DOHH2 (cell line): ENCODE measurements at regions not wholly inside any gene's neighbourhood (a gene's known extent, or its start where the extent isn't known, plus 50 kb on each side); places are given as distances from the start of the nearest gene placed in this dataset.
"Not testable (repeated sequence)": the region's sequence is repeated elsewhere in the genome, so short reads cannot be mapped to it uniquely, and the experiment has no call there.

ENCODE experiments used
- H3F3A ChIP-seq: fragments of 200-600 bp; sonication (generic), shearing (Covaris generic); 2 replicates; pipeline ENCODE4 v1.6.0; 2016; ENCODE audit warnings: antibody characterized with exemption, mild to moderate bottlenecking; ENCODE audit not compliant: control insufficient read depth, insufficient read depth
- H3K27ac ChIP-seq: fragments of 200-600 bp; sonication (generic); 2 replicates; pipeline ENCODE4 v1.5.1; 2014; ENCODE audit warnings: low read depth, mild to moderate bottlenecking, low read length, moderate library complexity
- H3K27me3 ChIP-seq: fragments of 200-600 bp; sonication (generic); 2 replicates; pipeline ENCODE4 v1.6.1; 2014; ENCODE audit warnings: mild to moderate bottlenecking, low read length, mixed read lengths; ENCODE audit not compliant: control insufficient read depth
- H3K36me3 ChIP-seq: fragments of 200-600 bp; sonication (generic); 2 replicates; pipeline ENCODE4 v1.6.1; 2014; ENCODE audit warnings: mild to moderate bottlenecking, low read length, moderate library complexity, mixed read lengths; ENCODE audit not compliant: control insufficient read depth
- H3K4me1 ChIP-seq: fragments of 200-600 bp; sonication (generic); 2 replicates; pipeline ENCODE4 v1.6.1; 2014; ENCODE audit warnings: mild to moderate bottlenecking, low read length, mixed read lengths; ENCODE audit not compliant: control insufficient read depth
- H3K4me2 ChIP-seq: fragments of 200-600 bp; sonication (generic); 2 replicates; pipeline ENCODE4 v1.6.0; 2014; ENCODE audit warnings: mild to moderate bottlenecking, low read length, moderate library complexity
- H3K4me3 ChIP-seq: fragments of 200-600 bp; sonication (generic); 2 replicates; pipeline ENCODE4 v1.5.1; 2014; ENCODE audit warnings: mild to moderate bottlenecking, low read length, mixed read lengths
- H3K79me2 ChIP-seq: fragments of 200-600 bp; sonication (generic); 2 replicates; pipeline ENCODE4 v1.6.1; 2014; ENCODE audit warnings: mild to moderate bottlenecking, low read length, mixed read lengths; ENCODE audit not compliant: control insufficient read depth
- H3K9me2 ChIP-seq: fragments of 200-600 bp; sonication (generic); replicated peaks from 2 replicates; pipeline ENCODE4 v1.6.1; 2014; ENCODE audit warnings: mild to moderate bottlenecking, low read length, mixed read lengths; ENCODE audit not compliant: control insufficient read depth
- H3K9me3 ChIP-seq: fragments of 200-600 bp; sonication (generic); 2 replicates; pipeline ENCODE4 v1.6.1; 2014; ENCODE audit warnings: antibody characterized with exemption, low read length, mixed read lengths; ENCODE audit not compliant: control insufficient read depth, insufficient read depth
- H4K20me1 ChIP-seq: fragments of 200-600 bp; sonication (generic); 2 replicates; pipeline ENCODE4 v1.6.0; 2014; ENCODE audit warnings: low read depth, mild to moderate bottlenecking, antibody characterized with exemption, low read length, moderate library complexity; ENCODE audit not compliant: control insufficient read depth, insufficient read depth
- EZH2phosphoT487 ChIP-seq: fragments of 200-600 bp; sonication (generic); IDR thresholded peaks from 2 replicates; pipeline ENCODE4 v1.6.1; 2017; ENCODE audit warnings: borderline replicate concordance, mild to moderate bottlenecking, antibody characterized with exemption, low read length, moderate library complexity, mixed read lengths
- TF ChIP-seq, protein P1 (sequence below): fragments of 200-600 bp; sonication (generic); IDR thresholded peaks from one replicate; pipeline ENCODE4 v1.5.1; 2014; ENCODE audit warnings: antibody characterized with exemption, mild to moderate bottlenecking, low read depth, low read length; ENCODE audit not compliant: poor library complexity, severe bottlenecking

DNA sequence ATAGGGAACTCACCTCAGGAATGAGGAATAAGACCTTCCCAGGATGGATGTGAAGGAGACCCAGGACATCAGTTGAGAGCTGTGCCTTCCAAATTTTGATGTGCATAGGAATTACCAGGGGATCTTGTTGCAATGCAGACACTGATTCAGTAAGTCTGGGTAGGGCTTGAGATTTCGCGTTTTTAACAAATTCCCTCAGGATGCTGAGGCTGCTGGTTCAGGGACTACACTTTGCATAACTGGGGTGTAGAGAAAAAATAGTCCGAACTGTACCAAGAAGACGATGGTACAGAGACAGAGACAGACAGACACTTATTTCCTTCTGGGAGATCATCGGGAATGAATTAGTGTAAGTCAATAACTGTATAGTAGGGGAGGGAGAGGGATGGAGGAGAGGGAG lies 82.3 kb upstream of the FREM1 start:
- Histone ChIP-seq H3K27me3 (no peaks in the 10 kb centered on the region), H3K27ac (no peak overlapping the region), H3K79me2 (no peaks in the 10 kb centered on the region), H3K4me1 (peaks cover 10% of the 10 kb centered on the region), H3F3A (no peaks in the 10 kb centered on the region), H4K20me1 (no peaks in the 10 kb centered on the region), H3K36me3 (no peaks in the 10 kb centered on the region), H3K4me2 (no peak overlapping the region), H3K9me3 (no peaks in the 10 kb centered on the region), H3K9me2 (no peaks in the 10 kb centered on the region), H3K4me3 (no peak overlapping the region)
- no peak for TF ChIP-seq EZH2phosphoT487
- TF ChIP-seq, protein P1, sequence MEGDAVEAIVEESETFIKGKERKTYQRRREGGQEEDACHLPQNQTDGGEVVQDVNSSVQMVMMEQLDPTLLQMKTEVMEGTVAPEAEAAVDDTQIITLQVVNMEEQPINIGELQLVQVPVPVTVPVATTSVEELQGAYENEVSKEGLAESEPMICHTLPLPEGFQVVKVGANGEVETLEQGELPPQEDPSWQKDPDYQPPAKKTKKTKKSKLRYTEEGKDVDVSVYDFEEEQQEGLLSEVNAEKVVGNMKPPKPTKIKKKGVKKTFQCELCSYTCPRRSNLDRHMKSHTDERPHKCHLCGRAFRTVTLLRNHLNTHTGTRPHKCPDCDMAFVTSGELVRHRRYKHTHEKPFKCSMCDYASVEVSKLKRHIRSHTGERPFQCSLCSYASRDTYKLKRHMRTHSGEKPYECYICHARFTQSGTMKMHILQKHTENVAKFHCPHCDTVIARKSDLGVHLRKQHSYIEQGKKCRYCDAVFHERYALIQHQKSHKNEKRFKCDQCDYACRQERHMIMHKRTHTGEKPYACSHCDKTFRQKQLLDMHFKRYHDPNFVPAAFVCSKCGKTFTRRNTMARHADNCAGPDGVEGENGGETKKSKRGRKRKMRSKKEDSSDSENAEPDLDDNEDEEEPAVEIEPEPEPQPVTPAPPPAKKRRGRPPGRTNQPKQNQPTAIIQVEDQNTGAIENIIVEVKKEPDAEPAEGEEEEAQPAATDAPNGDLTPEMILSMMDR: no peak

DNA sequence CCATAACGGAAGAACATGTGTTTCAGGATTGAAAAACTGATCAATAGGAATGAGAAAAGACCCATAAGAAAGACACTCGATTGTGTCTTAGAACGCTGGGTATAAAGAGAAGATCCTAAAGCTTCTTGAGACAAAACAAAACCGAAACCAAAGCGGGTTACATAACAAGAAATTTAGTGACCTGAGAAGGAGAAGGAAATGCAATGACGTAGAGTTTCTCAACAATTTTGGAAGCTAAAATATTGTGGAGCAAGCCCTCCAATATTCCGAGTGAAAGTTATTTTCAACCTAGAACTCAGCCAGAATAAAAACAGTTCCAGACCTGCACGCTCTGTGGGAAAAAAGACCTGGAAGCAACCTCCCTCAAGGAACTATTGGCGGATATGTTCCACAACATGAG lies 81.9 kb upstream of the FREM1 start:
- Histone ChIP-seq H3F3A (no peaks in the 10 kb centered on the region), H3K27me3 (no peaks in the 10 kb centered on the region), H3K36me3 (no peaks in the 10 kb centered on the region), H3K4me1 (peaks cover 13% of the 10 kb centered on the region), H3K4me3 (no peak overlapping the region), H3K9me3 (no peaks in the 10 kb centered on the region), H3K27ac (no peak overlapping the region), H3K9me2 (no peaks in the 10 kb centered on the region), H4K20me1 (no peaks in the 10 kb centered on the region), H3K4me2 (no peak overlapping the region), H3K79me2 (no peaks in the 10 kb centered on the region)
- no peak for TF ChIP-seq EZH2phosphoT487
- TF ChIP-seq, protein P1: no peak

DNA sequence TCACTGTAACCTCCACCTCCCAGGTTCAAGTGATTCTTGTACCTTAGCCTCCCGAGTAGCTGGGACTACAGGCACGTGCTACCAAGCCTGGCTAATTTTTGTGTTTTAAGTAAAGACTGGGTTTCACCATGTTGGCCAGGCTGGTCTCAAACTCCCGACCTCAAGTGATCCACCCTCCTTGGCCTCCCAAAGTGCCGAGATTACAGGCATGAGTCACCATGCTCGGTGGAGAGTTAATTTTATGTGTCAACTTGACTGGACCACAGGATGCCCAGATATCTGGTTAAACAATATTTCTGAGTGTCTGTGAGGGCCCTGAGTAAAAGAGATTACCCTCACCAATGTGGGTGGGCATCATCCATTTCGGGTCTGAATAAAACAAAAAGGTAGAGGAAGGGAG lies 80.4 kb upstream of the FREM1 start:
- not testable (repeated sequence) for H3F3A ChIP-seq, H3K4me2 ChIP-seq

DNA sequence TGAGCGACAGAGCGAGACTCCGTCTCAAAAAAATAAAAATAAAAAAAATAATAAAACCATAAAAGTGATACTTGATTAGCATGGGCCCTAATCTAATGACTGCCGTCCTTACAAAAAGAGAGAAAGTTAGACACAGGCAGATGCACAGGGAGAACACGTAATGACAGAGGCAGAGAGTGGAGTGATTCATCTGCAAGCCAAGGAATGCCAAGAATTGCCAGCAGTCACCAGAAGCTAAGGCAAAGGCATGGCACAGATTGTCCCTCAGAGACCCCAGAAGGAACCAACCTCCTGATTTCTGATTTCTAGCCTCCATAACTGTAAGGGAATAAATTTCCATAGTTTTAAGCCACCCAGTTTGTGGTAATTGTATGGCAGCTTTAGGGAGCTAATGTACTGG lies 79.6 kb upstream of the FREM1 start:
- H3F3A ChIP-seq: no peaks in the 10 kb centered on the region
- H3K4me3 ChIP-seq: no peak overlapping the region
- H3K27ac ChIP-seq: no peak overlapping the region
- H3K79me2 ChIP-seq: no peaks in the 10 kb centered on the region
- H4K20me1 ChIP-seq: no peaks in the 10 kb centered on the region
- H3K4me1 ChIP-seq: peaks cover 13% of the 10 kb centered on the region
- H3K9me3 ChIP-seq: no peaks in the 10 kb centered on the region
- H3K36me3 ChIP-seq: no peaks in the 10 kb centered on the region
- H3K27me3 ChIP-seq: no peaks in the 10 kb centered on the region
- H3K9me2 ChIP-seq: no peaks in the 10 kb centered on the region
- no peak for TF ChIP-seq EZH2phosphoT487
- TF ChIP-seq, protein P1: no peak
- H3K4me2 ChIP-seq: no peak overlapping the region

More for the DNA sequence above, 80.4 kb upstream of the FREM1 start:
- peaks cover 13% of the 10 kb centered on the region for H3K4me1 ChIP-seq
- H3K79me2 ChIP-seq, H3K36me3 ChIP-seq, H3K9me2 ChIP-seq, H3K27ac ChIP-seq, H3K27me3 ChIP-seq, H3K4me3 ChIP-seq, H3K9me3 ChIP-seq, H4K20me1 ChIP-seq: not testable (repeated sequence)

DNA sequence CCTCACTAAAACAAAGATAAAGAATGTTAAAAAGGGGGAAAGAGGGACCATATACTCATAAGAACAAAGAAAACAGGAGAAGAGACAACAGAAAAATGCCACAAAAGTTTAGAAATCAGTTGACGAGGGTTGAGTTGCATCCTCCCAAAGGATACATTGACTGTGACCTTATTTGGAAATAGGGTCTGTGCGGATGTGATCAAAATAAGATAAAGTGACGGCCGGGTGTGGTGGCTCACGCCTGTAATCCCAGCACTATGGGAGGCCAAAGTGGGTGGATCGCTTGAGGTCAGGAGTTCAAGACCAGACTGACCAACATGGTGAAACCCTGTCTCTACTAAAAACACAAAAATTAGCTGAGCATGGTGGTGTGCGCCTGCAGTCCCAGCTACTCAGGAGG lies 79.1 kb upstream of the FREM1 start:
- not testable (repeated sequence) for H3F3A ChIP-seq, H3K9me2 ChIP-seq, H3K4me3 ChIP-seq, H4K20me1 ChIP-seq, H3K79me2 ChIP-seq, H3K27me3 ChIP-seq, H3K27ac ChIP-seq, H3K36me3 ChIP-seq, H3K4me2 ChIP-seq, H3K9me3 ChIP-seq
- H3K4me1 ChIP-seq: peaks cover 13% of the 10 kb centered on the region
